Natural killer cell (primary cell): ENCODE measurements at regions not wholly inside any gene's neighbourhood (a gene's known extent, or its start where the extent isn't known, plus 50 kb on each side); places are given as distances from the start of the nearest gene placed in this dataset.

Source experiments
- ATAC-seq, 3 donors: fragments of 150-1000 bp in 2 of 3; fragments of 200-7000 bp in 1 of 3; cut with Tn5 transposase; 1 replicate in 1 of 3; 2 replicates in 2 of 3; pipeline ENCODE4 v1.10.0; 2021; ENCODE audit warnings: mild to moderate bottlenecking in 2 of 3, moderate library complexity in 2 of 3
- DNase-seq, 2 donors: peaks; one replicate each; pipeline versions ENCODE4 v3.0.0 to v3.0.0-alpha.2; 2013 to 2021; ENCODE audit warnings: mixed read lengths in 1 of 2
- H3K27ac ChIP-seq: one replicate; pipeline ENCODE4 v1.5.1; 2013; ENCODE audit warnings: mild to moderate bottlenecking, low read length
- H3K27me3 ChIP-seq: one replicate; pipeline ENCODE4 v1.6.1; 2013; ENCODE audit warnings: low read length; ENCODE audit not compliant: control insufficient read depth, insufficient read depth
- H3K36me3 ChIP-seq: one replicate; pipeline ENCODE4 v1.6.1; 2013; ENCODE audit warnings: low read length; ENCODE audit not compliant: control insufficient read depth, insufficient read depth
- H3K4me1 ChIP-seq: one replicate; pipeline ENCODE4 v1.6.1; 2013; ENCODE audit warnings: low read length; ENCODE audit not compliant: control insufficient read depth, insufficient read depth
- H3K4me3 ChIP-seq: one replicate; pipeline ENCODE4 v1.5.1; 2013; ENCODE audit warnings: low read length
- H3K9me3 ChIP-seq: one replicate; pipeline ENCODE4 v1.6.1; 2013; ENCODE audit warnings: low read length; ENCODE audit not compliant: control insufficient read depth, insufficient read depth
- H3K27ac Mint-ChIP-seq, 2 donors: one replicate each; pipeline ENCODE4 v1.8.0; 2022; ENCODE audit warnings: mild to moderate bottlenecking in 2 of 2, mixed read lengths in 2 of 2, moderate library complexity in 1 of 2
- H3K27me3 Mint-ChIP-seq, 2 donors: one replicate each; pipeline ENCODE4 v1.8.0; 2022; ENCODE audit warnings: low read depth in 2 of 2, mixed read lengths in 2 of 2
- H3K36me3 Mint-ChIP-seq: one replicate; pipeline ENCODE4 v1.8.0; 2022; ENCODE audit warnings: mixed read lengths
- H3K4me1 Mint-ChIP-seq, 2 donors: one replicate each; pipeline ENCODE4 v1.8.0; 2022; ENCODE audit warnings: mixed read lengths in 2 of 2
- H3K4me3 Mint-ChIP-seq: one replicate; pipeline ENCODE4 v1.8.0; 2022; ENCODE audit warnings: mild to moderate bottlenecking, moderate library complexity, mixed read lengths
- H3K9me3 Mint-ChIP-seq, 2 donors: one replicate each; pipeline ENCODE4 v1.8.0; 2022; ENCODE audit warnings: mixed read lengths in 2 of 2
- CTCF ChIP-seq: fragments of 200-600 bp; IDR thresholded peaks from one replicate; pipeline ENCODE4 v1.8.0; 2022; ENCODE audit warnings: antibody characterized with exemption
- WGBS: methylation state at CpG from one replicate; pipeline ENCODE4 v1.1.7; 2013; ENCODE audit warnings: missing lambda C conversion rate; ENCODE audit not compliant: insufficient coverage; 5-methylcytosine and 5-hydroxymethylcytosine counted together
- intact Hi-C: fragments of 100-400 bp; cut with micrococcal nuclease; formaldehyde crosslinking; loops from one replicate; pipeline ENCODE4 v1.14.2; 2022

GRCh38 chr2:144965172-144965571, 445.3 kb upstream of the ZEB2 start:
- Mint-ChIP-seq H3K27me3 (peaks cover under 1 to 11% of the 10 kb centered on the region in 2 donors), H3K4me1 (no peaks in the 10 kb centered on the region), H3K9me3 (peaks cover 7 to 11% of the 10 kb centered on the region in 2 donors), H3K36me3 (peaks cover 28% of the 10 kb centered on the region), H3K4me3 (no peak overlapping the region), H3K27ac (no peak overlapping the region)
- ATAC-seq (no peak), DNase-seq (no peak)
- Histone ChIP-seq H3K27me3 (no peaks in the 10 kb centered on the region), H3K36me3 (no peaks in the 10 kb centered on the region), H3K4me1 (no peaks in the 10 kb centered on the region), H3K9me3 (peaks cover 6% of the 10 kb centered on the region), H3K27ac (no peak overlapping the region), H3K4me3 (no peak overlapping the region)
- TF ChIP-seq CTCF: no peak
- 96% methylated on average over 4 of the region's 4 CpGs for WGBS
- intact Hi-C loops: no loop called here

DNA sequence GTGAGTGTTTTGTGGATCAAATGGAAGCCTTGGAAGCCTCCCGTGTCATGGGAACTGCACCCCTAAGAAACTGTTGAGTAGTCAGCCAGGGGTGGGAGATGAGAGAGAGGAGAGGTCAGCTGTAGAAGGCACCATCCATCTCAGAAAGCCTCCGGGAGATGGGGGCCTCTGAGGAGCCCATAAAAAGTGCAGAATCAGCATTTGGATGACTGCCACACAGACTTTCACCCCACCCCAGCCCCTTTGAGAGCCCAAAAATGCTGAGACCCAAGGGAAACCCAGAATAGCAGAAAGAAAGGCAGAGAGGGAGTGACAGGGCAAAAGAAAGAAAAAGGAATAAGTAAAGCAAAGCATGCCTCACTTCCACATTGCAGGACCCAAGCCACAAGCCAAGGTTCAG, 443.1 kb upstream of the ZEB2 start:
- H3K4me3 Mint-ChIP-seq: no peak overlapping the region
- no peaks in the 10 kb centered on the region for H3K36me3 ChIP-seq
- no peak overlapping the region for H3K27ac ChIP-seq
- H3K4me1 ChIP-seq: no peaks in the 10 kb centered on the region
- no peak overlapping the region for H3K4me3 ChIP-seq
- peaks cover 4 to 6% of the 10 kb centered on the region in 2 donors for H3K9me3 Mint-ChIP-seq
- TF ChIP-seq CTCF: no peak
- H3K27me3 Mint-ChIP-seq: peaks cover 0 to 11% of the 10 kb centered on the region in 2 donors
- DNase-seq: no peak
- peaks cover 22% of the 10 kb centered on the region for H3K36me3 Mint-ChIP-seq
- no peak overlapping the region for H3K27ac Mint-ChIP-seq
- H3K27me3 ChIP-seq: no peaks in the 10 kb centered on the region
- no peaks in the 10 kb centered on the region for H3K9me3 ChIP-seq
- no peak for ATAC-seq
- intact Hi-C loops: no loop called here
- H3K4me1 Mint-ChIP-seq: no peaks in the 10 kb centered on the region
- WGBS: 85% methylated on average over 2 of the region's 2 CpGs

GRCh38 chr2:144959416-144959815, 439.5 kb upstream of the ZEB2 start:
- Histone ChIP-seq H3K36me3 (no peaks in the 10 kb centered on the region), H3K27me3 (no peaks in the 10 kb centered on the region), H3K4me3 (no peak overlapping the region), H3K27ac (no peak overlapping the region), H3K4me1 (no peaks in the 10 kb centered on the region), H3K9me3 (no peaks in the 10 kb centered on the region)
- 92% methylated on average over 2 of the region's 2 CpGs for WGBS
- Mint-ChIP-seq H3K4me1 (no peaks in the 10 kb centered on the region), H3K27me3 (peaks cover 0 to 11% of the 10 kb centered on the region in 2 donors), H3K27ac (no peak overlapping the region), H3K9me3 (peaks cover 0 to under 1% of the 10 kb centered on the region in 2 donors), H3K4me3 (no peak overlapping the region), H3K36me3 (peaks cover 13% of the 10 kb centered on the region)
- DNase-seq: no peak
- intact Hi-C loops: no loop called here
- no peak for ATAC-seq
- no peak for TF ChIP-seq CTCF

- 90% methylated on average over 3 of the region's 3 CpGs for WGBS
- no peak overlapping the region for H3K4me3 ChIP-seq
- H3K27me3 ChIP-seq: no peaks in the 10 kb centered on the region
- H3K27me3 Mint-ChIP-seq: peaks cover 3 to 13% of the 10 kb centered on the region in 2 donors
- no peak overlapping the region for H3K27ac ChIP-seq
- H3K36me3 ChIP-seq: no peaks in the 10 kb centered on the region
- TF ChIP-seq CTCF: no peak
- no peaks in the 10 kb centered on the region for H3K4me1 Mint-ChIP-seq
- H3K9me3 ChIP-seq: no peaks in the 10 kb centered on the region
- H3K36me3 Mint-ChIP-seq: no peaks in the 10 kb centered on the region
- no peak overlapping the region for H3K27ac Mint-ChIP-seq
- ATAC-seq: no peak
- DNase-seq: no peak
- intact Hi-C loops: no loop called here
- H3K4me3 Mint-ChIP-seq: no peak overlapping the region
- no peaks in the 10 kb centered on the region for H3K9me3 Mint-ChIP-seq
- H3K4me1 ChIP-seq: no peaks in the 10 kb centered on the region
Observed at GRCh38 chr2:144950899-144951560, 431.1 kb upstream of the ZEB2 start.
